Right lobe of liver (tissue), 6 donors: ENCODE measurements at regions not wholly inside any gene's neighbourhood (a gene's known extent, or its start where the extent isn't known, plus 50 kb on each side); places are given as distances from the start of the nearest gene placed in this dataset.

Experiments used
- ATAC-seq, 4 donors: fragments of 200-7000 bp; cut with Tn5 transposase; one replicate each; pipeline ENCODE4 v1.9.1; 2020; ENCODE audit warnings: mild to moderate bottlenecking in 4 of 4, moderate library complexity in 4 of 4
- DNase-seq, 3 donors: peaks; one replicate each; pipeline ENCODE4 v3.0.0-alpha.2; 2020
- H3K27ac ChIP-seq, 3 donors: fragments of 200-600 bp; one replicate each; pipeline ENCODE4 v1.8.0; 2022
- H3K27me3 ChIP-seq, 2 donors: fragments of 200-600 bp; one replicate each; pipeline ENCODE4 v1.8.0; 2022
- H3K36me3 ChIP-seq, 4 donors: fragments of 200-600 bp; sonication (generic) in 1 of 4; one replicate each; pipeline versions ENCODE4 v1.5.1 to v1.8.0; 2017 to 2022; ENCODE audit warnings: control low read depth in 1 of 4
- H3K4me1 ChIP-seq, 4 donors: fragments of 200-600 bp; sonication (generic) in 1 of 4; one replicate each; pipeline versions ENCODE4 v1.5.1 to v1.8.0; 2017 to 2022; ENCODE audit warnings: control low read depth in 1 of 4
- H3K4me3 ChIP-seq, 3 donors: fragments of 200-600 bp; one replicate each; pipeline ENCODE4 v1.8.0; 2022
- H3K9me3 ChIP-seq, 4 donors: fragments of 200-600 bp; sonication (generic) in 1 of 4; one replicate each; pipeline versions ENCODE4 v1.5.1 to v1.8.0; 2017 to 2022; ENCODE audit warnings: control low read depth in 1 of 4
- CTCF ChIP-seq, 4 donors: fragments of 200-600 bp in 3 of 4; fragments of 450-650 bp in 1 of 4; IDR thresholded peaks; one replicate each; pipeline versions ENCODE4 v1.5.1 to v1.8.0; 2016 to 2022; ENCODE audit warnings: antibody characterized with exemption in 4 of 4, mild to moderate bottlenecking in 2 of 4
- POLR2A ChIP-seq: fragments of 450-650 bp; IDR thresholded peaks from one replicate; pipeline ENCODE4 v1.6.1; 2017; ENCODE audit warnings: antibody characterized with exemption, mild to moderate bottlenecking
- whole genome bisulfite sequencing: methylation state at CpG from one replicate; pipeline ENCODE4 v1.1.6; 2018; ENCODE audit warnings: low coverage, low lambda C conversion rate; ENCODE audit not compliant: insufficient coverage; ENCODE audit errors: missing lambda C conversion rate; 5-methylcytosine and 5-hydroxymethylcytosine counted together
- intact Hi-C, 2 donors: fragments of 100-400 bp; cut with DNase I; formaldehyde crosslinking; loops; one replicate each; pipeline versions ENCODE4 v1.11.2 to v1.14.1; 2022
- donor health status: DM: no; HTN: yes; CAD: no.
- donor health status: DM: no; HTN: no; CAD: no.
- donor health status: DM: no; HTN: no; CAD: no.
- donor health status: DM: no; HTN: yes; CAD: no.
- donor health status: DM: no; HTN: yes; CAD: no.

GRCh38 chr3:166187237-166187636, 350.0 kb upstream of the BCHE start:
- WGBS = 25% methylated on average over 1 of the region's 1 CpG
- Histone ChIP-seq H3K4me3 (no peak overlapping the region), H3K4me1 (no peaks in the 10 kb centered on the region), H3K36me3 (no peaks in the 10 kb centered on the region), H3K27ac (no peak overlapping the region), H3K27me3 (no peaks in the 10 kb centered on the region), H3K9me3 (no peaks in the 10 kb centered on the region)
- DNase-seq (no peak), ATAC-seq (no peak)
- intact Hi-C loops = no loop called here
- TF ChIP-seq CTCF (IDR thresholded peaks at IDR 0.05) = no peak
- TF ChIP-seq POLR2A = no peak

- no peak for ATAC-seq
- no peak for DNase-seq
- Histone ChIP-seq H3K9me3 (no peaks in the 10 kb centered on the region), H3K36me3 (no peaks in the 10 kb centered on the region), H3K4me3 (no peak overlapping the region), H3K27ac (no peak overlapping the region), H3K4me1 (no peaks in the 10 kb centered on the region), H3K27me3 (no peaks in the 10 kb centered on the region)
- TF ChIP-seq CTCF (IDR thresholded peaks at IDR 0.05) (no peak), POLR2A (no peak)
- intact Hi-C loops = no loop called here
Observed at GRCh38 chr3:166186003-166186402, 348.8 kb upstream of the BCHE start.

GRCh38 chr3:166177130-166177529, 339.9 kb upstream of the BCHE start:
- 29% methylated on average over 1 of the region's 1 CpG for WGBS
- no peak overlapping the region for H3K27ac ChIP-seq
- intact Hi-C loops = no loop called here
- H3K27me3 ChIP-seq = no peaks in the 10 kb centered on the region
- ATAC-seq (no peak), DNase-seq (peak in 1 of 3 donors; percentile 22)
- H3K4me1 ChIP-seq = no peaks in the 10 kb centered on the region
- H3K36me3 ChIP-seq = no peaks in the 10 kb centered on the region
- no peak for TF ChIP-seq POLR2A
- no peak for TF ChIP-seq CTCF (IDR thresholded peaks at IDR 0.05)
- H3K9me3 ChIP-seq = no peaks in the 10 kb centered on the region
- no peak overlapping the region for H3K4me3 ChIP-seq

GRCh38 chr3:166171695-166172094, 334.5 kb upstream of the BCHE start:
- ATAC-seq (no peak), DNase-seq (no peak)
- no peak overlapping the region for H3K27ac ChIP-seq
- intact Hi-C loops = no loop called here
- H3K4me1 ChIP-seq = no peaks in the 10 kb centered on the region
- H3K27me3 ChIP-seq = no peaks in the 10 kb centered on the region
- no peak overlapping the region for H3K4me3 ChIP-seq
- no peak for TF ChIP-seq POLR2A
- no peak for TF ChIP-seq CTCF (IDR thresholded peaks at IDR 0.05)
- H3K9me3 ChIP-seq = no peaks in the 10 kb centered on the region
- 54% methylated on average over 3 of the region's 3 CpGs for whole genome bisulfite sequencing
- peaks cover 0 to 7% (median 0%) of the 10 kb centered on the region in 4 donors for H3K36me3 ChIP-seq

- no peaks in the 10 kb centered on the region for H3K27me3 ChIP-seq
- H3K9me3 ChIP-seq = no peaks in the 10 kb centered on the region
- no peak overlapping the region for H3K27ac ChIP-seq
- DNase-seq (no peak), ATAC-seq (no peak)
- no peak for TF ChIP-seq CTCF (IDR thresholded peaks at IDR 0.05)
- TF ChIP-seq POLR2A = no peak
- 35% methylated on average over 1 of the region's 1 CpG for WGBS
- peaks cover 0 to 7% (median 0%) of the 10 kb centered on the region in 4 donors for H3K36me3 ChIP-seq
- H3K4me3 ChIP-seq = no peak overlapping the region
- no peaks in the 10 kb centered on the region for H3K4me1 ChIP-seq
- intact Hi-C loops = no loop called here
Observed at GRCh38 chr3:166169681-166170080, 332.5 kb upstream of the BCHE start.
